ENCODE measurements at regions not wholly inside any gene's neighbourhood (a gene's known extent, or its start where the extent isn't known, plus 50 kb on each side); places are given as distances from the start of the nearest gene placed in this dataset.

- TF ChIP-seq PATZ1 (tag by site-specific recombination; IDR thresholded peaks at IDR 0.05): no peak
- TF ChIP-seq ZBTB6 (tag by site-specific recombination; IDR thresholded peaks at IDR 0.05): no peak
- TF ChIP-seq ZNF561 (tag by site-specific recombination; IDR thresholded peaks at IDR 0.05; ENCODE audit: borderline replicate concordance): no peak
- no peak for TF ChIP-seq ZNF670 (tag by site-specific recombination; IDR thresholded peaks at IDR 0.05; ENCODE audit: low read depth)
Observed at GRCh38 chr4:128544272-128544671, 256.7 kb upstream of the PGRMC2 start (continued).

GRCh38 chr4:128543696-128544095 is 256.1 kb upstream of the PGRMC2 start:
- no peak for TF ChIP-seq ZNF37A (tag by site-specific recombination; IDR thresholded peaks at IDR 0.05)
- Histone ChIP-seq H3K4me3 (ENCODE audit: low read depth, low read length) (no peak overlapping the region), H3K4me1 (ENCODE audit: control insufficient read depth, insufficient read depth, low read length) (no peaks in the 10 kb centered on the region), H3K36me3 (ENCODE audit: control insufficient read depth in 2 of 2, insufficient read depth in 1 of 2, low read length in 2 of 2) (no peaks in the 10 kb centered on the region), H3K27ac (ENCODE audit: extremely low read depth, low read depth, low read length) (no peak overlapping the region), H3K9me3 (ENCODE audit: control insufficient read depth, insufficient read depth, low read depth, low read length) (no peaks in the 10 kb centered on the region)
- ChIA-PET POLR2A (no interaction called here), CTCF (no interaction called here)

- ChIA-PET CTCF (interaction anchor here (0.6 kb wide), 3 partner anchors 33 to 399 kb away, joined by 3 to 4 read pairs (median 3); no protein-coding TSS in a partner anchor), POLR2A (no interaction called here)
- H3K36me3 ChIP-seq (ENCODE audit: control insufficient read depth in 2 of 2, insufficient read depth in 1 of 2, low read length in 2 of 2): no peaks in the 10 kb centered on the region
- no peak overlapping the region for H3K4me3 ChIP-seq (ENCODE audit: low read depth, low read length)
- H3K4me1 ChIP-seq (ENCODE audit: control insufficient read depth, insufficient read depth, low read length): no peaks in the 10 kb centered on the region
- TF ChIP-seq ZNF266 (tag by site-specific recombination; IDR thresholded peaks at IDR 0.05; ENCODE audit: low read depth) (no peak), ZBTB48 (tag by site-specific recombination; IDR thresholded peaks at IDR 0.05) (no peak), HIC1 (tag by site-specific recombination; IDR thresholded peaks at IDR 0.05) (no peak), ZNF10 (tag by site-specific recombination; IDR thresholded peaks at IDR 0.05) (no peak), HOXD13 (CRISPR knock-in tag; IDR thresholded peaks at IDR 0.05; ENCODE audit: borderline replicate concordance) (no peak), RBAK (tag by site-specific recombination; IDR thresholded peaks at IDR 0.05) (no peak), PRDM6 (tag by site-specific recombination; IDR thresholded peaks at IDR 0.05) (no peak), ZNF133 (tag by site-specific recombination; IDR thresholded peaks at IDR 0.05) (no peak), BCL11A (tag by site-specific recombination; IDR thresholded peaks at IDR 0.05; ENCODE audit: low read depth) (no peak), SP7 (tag by site-specific recombination; IDR thresholded peaks at IDR 0.05) (no peak), KLF8 (tag by site-specific recombination; IDR thresholded peaks at IDR 0.05) (no peak), ZSCAN5A (tag by site-specific recombination; IDR thresholded peaks at IDR 0.05) (no peak), ZNF658 (tag by site-specific recombination; IDR thresholded peaks at IDR 0.05) (no peak), ZNF394 (tag by site-specific recombination; IDR thresholded peaks at IDR 0.05; ENCODE audit: borderline replicate concordance) (no peak)
- H3K27ac ChIP-seq (ENCODE audit: extremely low read depth, low read depth, low read length): no peak overlapping the region
- H3K9me3 ChIP-seq (ENCODE audit: control insufficient read depth, insufficient read depth, low read depth, low read length): no peaks in the 10 kb centered on the region
Observed at GRCh38 chr4:128542047-128542446, 254.4 kb upstream of the PGRMC2 start.

Data from HEK293 (cell line).